Panc1 (cell line): ENCODE measurements at regions not wholly inside any gene's neighbourhood (a gene's known extent, or its start where the extent isn't known, plus 50 kb on each side); places are given as distances from the start of the nearest gene placed in this dataset.

Experiments
- ATAC-seq: fragments of 200-7000 bp; cut with Tn5 transposase; 2 replicates; pipeline ENCODE4 v1.9.1; 2020; ENCODE audit warnings: mild to moderate bottlenecking, moderate library complexity
- BruUV-seq: library from RNA; stranded (reverse); fragments of 400-500 nt; replicated peaks from 2 replicates; lab custom pipeline; 2021; lab: Mats Ljungman, UMichigan
- CTCF ChIA-PET: fragments of 300-600 bp; sonication (Branson Sonifier 250); formaldehyde crosslinking; loops from one replicate; lab custom pipeline; 2022; ENCODE audit warnings: antibody characterized with exemption; lab: Charles Lee
- POLR2A ChIA-PET: fragments of 300-600 bp; sonication (Branson Sonifier 250); formaldehyde crosslinking; loops from one replicate; lab custom pipeline; 2022; ENCODE audit warnings: antibody characterized with exemption; lab: Charles Lee
- DNase-seq: peaks from one replicate; pipeline ENCODE4 v3.0.0-alpha.2; 2010; ENCODE audit warnings: low read depth, low spot score
- H3K27ac ChIP-seq: 2 replicates; pipeline ENCODE4 v1.5.1; 2011; ENCODE audit warnings: mild to moderate bottlenecking, low read length, inconsistent platforms
- H3K27me3 ChIP-seq: fragments of 200-500 bp; sonication (Bioruptor generic); 2 replicates; pipeline ENCODE4 v1.6.0; 2014; ENCODE audit warnings: low read length, inconsistent platforms; ENCODE audit not compliant: control insufficient read depth, insufficient read depth
- H3K36me3 ChIP-seq: fragments of 200-500 bp; sonication (Bioruptor generic); 2 replicates; pipeline ENCODE4 v1.5.1; 2014; ENCODE audit warnings: inconsistent platforms, mild to moderate bottlenecking, low read length, moderate library complexity; ENCODE audit not compliant: control insufficient read depth, insufficient read depth
- H3K4me1 ChIP-seq: 2 replicates; pipeline ENCODE4 v1.5.1; 2011; ENCODE audit warnings: inconsistent platforms, mild to moderate bottlenecking, low read length, moderate library complexity; ENCODE audit not compliant: control insufficient read depth, insufficient read depth
- H3K4me3 ChIP-seq, 2 experiments: 2 replicates each; pipeline ENCODE4 v1.5.1; 2011 to 2012; ENCODE audit warnings: low read depth in 2 of 2, low read length in 2 of 2, mild to moderate bottlenecking in 2 of 2, inconsistent platforms in 1 of 2, moderate library complexity in 1 of 2
- H3K9me3 ChIP-seq: fragments of 200-500 bp; sonication (Bioruptor generic); 2 replicates; pipeline ENCODE4 v1.5.1; 2014; ENCODE audit warnings: low read depth, mild to moderate bottlenecking, inconsistent platforms, low read length, moderate library complexity; ENCODE audit not compliant: control insufficient read depth, insufficient read depth
- CTCF ChIP-seq: fragments of 450-650 bp; IDR thresholded peaks from 2 replicates; pipeline ENCODE4 v1.5.1; 2017; ENCODE audit warnings: mild to moderate bottlenecking
- POLR2AphosphoS5 ChIP-seq: IDR thresholded peaks from 2 replicates; pipeline ENCODE4 v1.6.1; 2012; ENCODE audit warnings: mild to moderate bottlenecking, low read depth, low read length, moderate library complexity
- REST ChIP-seq, 2 experiments: IDR thresholded peaks; 2 replicates each; pipeline ENCODE4 v1.6.1; 2011 to 2012; ENCODE audit warnings: low read depth in 2 of 2, control low read depth in 1 of 2, low read length in 1 of 2, mild to moderate bottlenecking in 1 of 2, moderate library complexity in 1 of 2; ENCODE audit not compliant: insufficient read depth in 1 of 2
- SIN3A ChIP-seq: IDR thresholded peaks from 2 replicates; pipeline ENCODE4 v1.6.1; 2012; ENCODE audit warnings: low read depth, mild to moderate bottlenecking, low read length, moderate library complexity, borderline replicate concordance; ENCODE audit not compliant: insufficient read depth
- TCF7L2 ChIP-seq: IDR thresholded peaks from 2 replicates; pipeline ENCODE4 v1.6.1; 2011; ENCODE audit warnings: mild to moderate bottlenecking, low read depth, low read length, inconsistent platforms
- in situ Hi-C: cut with HindIII; loops from 2 replicates; pipeline ENCODE4 v1.10.0; 2016; ENCODE audit warnings: low sequenced_read_pairs, low pct_unique_long_range_greater_than_20kb
- intact Hi-C: fragments of 100-400 bp; cut with micrococcal nuclease; formaldehyde crosslinking; loops from one replicate; pipeline ENCODE4 v1.10.0; 2022; ENCODE audit not compliant: unreplicated experiment

GRCh38 chr7:49037346-49038210 is 113.2 kb downstream of the CDC14C start:
- Histone ChIP-seq H3K4me1 (no peaks in the 10 kb centered on the region), H3K27me3 (no peaks in the 10 kb centered on the region), H3K27ac (no peak overlapping the region), H3K4me3 (no peak overlapping the region), H3K9me3 (no peaks in the 10 kb centered on the region), H3K36me3 (no peaks in the 10 kb centered on the region)
- TF ChIP-seq REST (IDR thresholded peaks at IDR 0.05; ENCODE audit: insufficient read depth in 1 of 2, low read depth in 2 of 2, low read length in 1 of 2) (no peak), CTCF (no peak), TCF7L2 (no peak), POLR2AphosphoS5 (no peak), SIN3A (no peak)
- CTCF ChIA-PET: no interaction called here
- DNase-seq (no peak), ATAC-seq (no peak)
- POLR2A ChIA-PET: no interaction called here
- in situ Hi-C loops: no loop called here
- no TSS peak for BruUV-seq
- intact Hi-C loops: no loop called here

- ATAC-seq (no peak), DNase-seq (no peak)
- Histone ChIP-seq H3K4me1 (no peaks in the 10 kb centered on the region), H3K27ac (no peak overlapping the region), H3K36me3 (no peaks in the 10 kb centered on the region), H3K4me3 (no peak overlapping the region), H3K27me3 (no peaks in the 10 kb centered on the region), H3K9me3 (no peaks in the 10 kb centered on the region)
- CTCF ChIA-PET: no interaction called here
- POLR2A ChIA-PET: no interaction called here
- no TSS peak for BruUV-seq
- TF ChIP-seq SIN3A (no peak), CTCF (no peak), TCF7L2 (no peak), POLR2AphosphoS5 (no peak), REST (IDR thresholded peaks at IDR 0.05; ENCODE audit: insufficient read depth in 1 of 2, low read depth in 2 of 2, low read length in 1 of 2) (no peak)
- intact Hi-C loops: no loop called here
- in situ Hi-C loops: no loop called here
Measured at GRCh38 chr7:49038821-49039358, 114.5 kb downstream of the CDC14C start.
